ENCODE measurements at regions not wholly inside any gene's neighbourhood (a gene's known extent, or its start where the extent isn't known, plus 50 kb on each side); places are given as distances from the start of the nearest gene placed in this dataset.

DNA sequence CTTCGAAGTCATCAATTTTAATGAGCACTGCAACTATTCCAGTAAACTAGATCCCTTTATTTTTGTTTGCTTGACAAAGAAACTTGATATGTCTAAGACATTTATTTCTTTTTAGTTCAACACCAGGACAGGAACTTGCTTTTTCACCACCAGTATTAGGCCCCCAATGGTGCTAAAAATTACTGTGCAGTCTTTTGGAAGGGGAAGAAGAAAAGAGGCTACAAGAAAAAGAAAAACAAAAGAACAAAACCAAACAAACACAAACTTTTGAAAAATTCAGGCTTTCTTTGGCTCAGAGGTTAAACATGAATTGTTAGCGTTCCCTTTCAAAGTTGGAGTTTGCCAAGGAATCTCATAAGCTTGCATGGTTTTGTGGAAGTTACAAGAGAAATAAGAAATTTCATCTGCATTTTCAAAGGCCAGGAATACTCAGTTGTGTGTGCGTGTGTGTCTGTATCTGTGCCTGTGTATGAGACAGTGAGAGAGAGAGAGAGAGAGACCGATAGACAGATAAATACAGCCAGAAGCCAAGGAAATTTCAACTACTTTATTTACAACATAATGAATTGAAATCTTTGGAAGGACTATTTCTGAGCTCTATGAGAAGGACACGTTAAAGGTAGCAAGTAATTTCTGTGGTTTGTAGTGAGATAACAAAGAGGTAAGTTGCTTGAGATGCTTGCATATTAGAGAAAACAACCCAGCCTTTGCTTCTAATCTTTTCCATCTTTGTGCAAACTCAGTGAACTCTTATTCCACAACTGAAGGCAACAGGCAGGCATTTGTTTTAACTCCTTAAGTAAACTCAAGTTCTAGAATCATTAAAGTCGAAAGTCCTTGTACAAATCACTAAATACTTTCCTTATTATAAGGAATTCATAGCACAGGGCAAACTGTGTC is 171.0 kb upstream of the CITED2 start:
- DNase-seq (ENCODE audit: low read depth in 1 of 2, low spot score in 1 of 2): no peak

DNA sequence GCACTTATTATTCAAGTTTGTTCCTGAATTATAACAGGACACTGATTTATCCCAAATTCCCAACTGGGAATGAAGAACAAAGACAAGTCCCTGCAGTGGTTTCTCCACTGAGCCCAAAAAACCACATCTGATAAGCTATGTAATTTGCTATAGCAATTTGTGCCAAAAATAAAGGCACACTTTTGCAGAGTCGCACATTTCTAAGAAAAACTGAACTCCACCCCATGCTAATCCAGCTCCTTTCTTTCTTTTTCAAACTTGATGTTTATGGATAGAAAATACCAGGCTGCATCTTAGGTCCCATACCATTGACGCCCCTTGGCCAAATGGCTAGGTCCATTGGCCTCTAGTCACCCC is 170.2 kb upstream of the CITED2 start:
- DNase-seq (ENCODE audit: low read depth in 1 of 2, low spot score in 1 of 2): no peak

DNA sequence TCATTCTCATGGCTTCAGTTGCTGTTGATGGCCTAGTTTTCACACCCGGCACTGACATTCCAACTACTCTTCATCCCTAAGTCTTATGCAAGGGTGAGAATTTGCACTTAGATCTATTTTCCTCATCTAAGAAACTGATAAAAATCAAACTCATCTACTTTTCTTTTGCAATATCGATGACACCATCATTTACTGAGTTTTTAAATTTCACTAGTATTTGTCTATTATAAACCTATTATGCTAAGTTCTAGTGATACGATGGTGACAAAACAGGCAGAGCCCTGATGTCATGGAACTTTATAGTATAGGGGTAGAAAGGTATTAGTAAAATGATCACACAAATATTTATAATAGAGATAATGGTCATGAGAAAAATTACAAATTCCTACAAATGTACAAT is 167.9 kb upstream of the CITED2 start:
- no peak for DNase-seq (ENCODE audit: low read depth in 1 of 2, low spot score in 1 of 2)

DNA sequence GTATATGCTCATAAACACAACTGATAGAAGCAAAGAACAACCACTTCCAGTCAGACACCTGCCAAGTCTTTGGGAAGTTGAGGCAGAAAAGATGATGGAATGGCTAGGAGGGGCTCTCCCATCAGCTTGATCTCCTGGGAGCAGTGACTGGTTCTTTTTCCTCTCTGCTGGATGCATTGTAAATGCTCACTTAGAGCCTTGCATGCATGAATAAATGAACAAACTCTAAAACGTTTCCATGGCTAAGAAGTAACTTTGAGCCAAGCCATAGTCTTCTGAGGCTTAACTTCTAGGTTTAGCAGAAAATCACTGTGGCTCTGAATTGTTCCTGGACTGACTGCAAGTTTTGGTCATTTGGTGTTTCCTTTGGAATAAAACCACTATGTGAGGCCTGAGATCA is 166.4 kb upstream of the CITED2 start:
- DNase-seq (ENCODE audit: low read depth in 1 of 2, low spot score in 1 of 2): no peak

DNA sequence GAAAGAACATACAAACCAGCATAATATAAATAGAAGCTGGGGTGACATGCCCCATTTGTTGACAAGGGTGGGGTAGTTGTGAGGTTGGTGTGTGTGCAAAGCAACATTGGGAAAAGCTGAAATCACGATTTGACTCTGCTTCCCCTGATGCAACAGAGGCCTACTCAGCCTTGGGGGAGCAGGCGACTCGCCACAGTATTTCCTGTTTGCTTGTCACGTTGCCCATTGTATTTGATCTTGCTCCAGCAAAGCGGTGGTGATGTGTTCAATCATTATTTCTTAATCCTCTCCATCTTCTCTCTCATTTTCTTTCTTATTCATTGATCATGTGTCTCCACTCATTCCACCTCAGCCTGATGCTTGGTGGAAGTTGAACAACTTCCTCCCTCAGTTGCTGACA is 165.8 kb upstream of the CITED2 start:
- peak in 1 of 2 donors; percentile 19 for DNase-seq (ENCODE audit: low read depth in 1 of 2, low spot score in 1 of 2)

DNA sequence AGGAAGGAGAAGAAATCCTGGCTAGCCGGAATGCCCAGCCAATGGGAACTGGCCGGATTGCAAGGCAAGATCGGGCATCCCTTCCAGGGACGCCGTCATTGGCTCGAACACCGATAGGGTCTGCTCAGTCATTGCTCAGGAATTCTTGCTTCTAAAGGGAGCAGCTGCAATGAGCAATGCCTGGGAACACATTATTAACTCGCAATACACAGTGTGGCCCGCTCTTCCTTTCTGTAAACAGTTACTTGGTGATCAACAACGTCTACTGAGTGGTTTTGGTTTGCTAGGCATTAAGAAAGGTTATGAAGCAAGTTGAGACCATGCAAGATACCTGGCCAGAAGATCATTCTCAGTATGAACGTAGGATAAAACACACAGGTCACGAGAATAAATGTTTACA is 165.4 kb upstream of the CITED2 start:
- no peak for DNase-seq (ENCODE audit: low read depth in 1 of 2, low spot score in 1 of 2)

DNA sequence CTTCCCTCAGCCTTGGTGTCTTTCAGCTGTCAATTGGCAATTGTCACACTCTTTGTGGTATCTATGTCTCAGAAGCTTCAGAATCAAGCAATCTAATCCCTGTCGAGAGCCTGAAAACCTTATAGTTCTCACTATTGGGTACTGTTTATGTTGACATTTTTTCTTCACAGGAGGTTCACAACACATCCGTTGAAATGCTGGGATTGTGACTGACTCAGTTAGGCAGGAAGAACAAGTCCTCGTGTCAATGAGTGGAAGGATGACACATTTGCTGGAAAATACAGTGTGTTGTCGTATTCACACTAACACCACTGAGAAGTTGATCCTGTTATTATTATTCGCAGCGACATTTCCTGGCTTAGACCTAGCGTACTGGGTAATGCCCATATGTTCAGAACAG is 163.9 kb upstream of the CITED2 start:
- DNase-seq (ENCODE audit: low read depth in 1 of 2, low spot score in 1 of 2): no peak

DNA sequence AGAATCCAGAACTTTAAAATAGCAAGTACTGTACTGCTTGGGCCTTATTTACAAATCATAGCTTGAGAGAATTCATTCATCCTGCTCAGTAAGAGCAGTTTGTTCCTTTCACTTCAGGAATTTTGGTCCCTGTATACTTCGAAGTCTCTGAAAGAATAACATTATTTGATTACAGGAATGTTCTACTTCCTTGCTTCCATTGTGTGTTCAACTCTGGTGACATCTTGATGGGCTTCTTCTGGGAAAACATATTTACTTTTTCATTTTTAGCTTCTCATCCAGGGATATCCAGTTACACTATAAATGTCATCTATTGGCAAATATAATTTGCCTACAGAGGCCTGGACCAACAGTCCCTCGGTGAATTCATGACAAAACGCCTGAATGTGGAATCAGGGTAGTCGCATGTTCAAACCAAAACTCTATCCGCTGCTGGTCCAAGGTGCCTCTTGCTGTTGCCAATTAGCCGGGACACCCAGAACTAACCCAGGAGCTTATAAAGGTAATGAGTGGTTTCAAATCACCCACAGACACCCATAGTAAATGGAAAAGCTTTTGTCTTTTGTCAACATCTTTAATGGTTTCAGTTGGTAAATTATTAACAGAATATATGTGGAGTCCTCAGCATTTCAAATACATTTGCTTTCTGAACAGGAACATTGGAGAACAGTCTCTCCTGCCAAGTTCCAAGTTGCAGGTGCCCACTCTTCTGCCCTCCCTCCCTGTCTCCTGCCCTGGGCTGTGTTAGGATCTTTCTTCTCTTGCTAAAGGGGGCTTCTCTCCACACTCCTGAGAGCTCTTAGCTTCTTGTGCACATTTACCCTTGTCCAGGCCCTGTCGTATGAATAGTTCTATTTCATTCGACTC is 162.5 kb upstream of the CITED2 start:
- DNase-seq (ENCODE audit: low read depth in 1 of 2, low spot score in 1 of 2): no peak

DNA sequence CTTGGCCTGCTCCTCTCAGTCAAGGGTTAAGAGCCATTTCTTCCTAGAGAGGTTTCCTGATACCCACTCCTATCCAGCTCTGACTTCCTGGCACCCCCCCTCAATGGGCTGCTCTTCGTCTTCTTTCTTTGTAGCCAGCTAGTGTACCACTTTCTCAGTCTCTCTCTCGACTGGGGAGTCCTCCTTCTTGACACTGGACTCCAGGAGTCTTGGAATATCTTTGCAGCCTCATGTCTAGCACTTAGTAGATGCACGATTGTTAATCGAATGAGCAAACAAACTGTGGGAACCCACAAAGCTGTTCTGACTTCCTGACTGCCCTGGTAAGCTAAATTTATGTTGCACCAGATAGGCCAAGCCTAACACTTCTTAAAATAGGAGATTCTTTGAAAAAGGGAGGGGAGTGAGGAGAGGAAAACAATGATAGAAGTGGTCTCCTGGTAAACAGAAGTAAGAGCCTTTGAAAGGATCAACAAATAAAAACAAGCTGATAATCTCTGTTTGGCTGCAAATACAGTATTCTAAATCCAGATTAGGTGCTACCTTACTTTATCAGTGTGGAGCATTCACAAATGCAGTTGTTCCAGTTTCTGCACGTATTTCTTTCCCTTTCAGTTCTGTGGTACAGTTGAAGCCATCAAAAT is 160.1 kb upstream of the CITED2 start:
- DNase-seq (ENCODE audit: low read depth in 1 of 2, low spot score in 1 of 2): no peak

DNA sequence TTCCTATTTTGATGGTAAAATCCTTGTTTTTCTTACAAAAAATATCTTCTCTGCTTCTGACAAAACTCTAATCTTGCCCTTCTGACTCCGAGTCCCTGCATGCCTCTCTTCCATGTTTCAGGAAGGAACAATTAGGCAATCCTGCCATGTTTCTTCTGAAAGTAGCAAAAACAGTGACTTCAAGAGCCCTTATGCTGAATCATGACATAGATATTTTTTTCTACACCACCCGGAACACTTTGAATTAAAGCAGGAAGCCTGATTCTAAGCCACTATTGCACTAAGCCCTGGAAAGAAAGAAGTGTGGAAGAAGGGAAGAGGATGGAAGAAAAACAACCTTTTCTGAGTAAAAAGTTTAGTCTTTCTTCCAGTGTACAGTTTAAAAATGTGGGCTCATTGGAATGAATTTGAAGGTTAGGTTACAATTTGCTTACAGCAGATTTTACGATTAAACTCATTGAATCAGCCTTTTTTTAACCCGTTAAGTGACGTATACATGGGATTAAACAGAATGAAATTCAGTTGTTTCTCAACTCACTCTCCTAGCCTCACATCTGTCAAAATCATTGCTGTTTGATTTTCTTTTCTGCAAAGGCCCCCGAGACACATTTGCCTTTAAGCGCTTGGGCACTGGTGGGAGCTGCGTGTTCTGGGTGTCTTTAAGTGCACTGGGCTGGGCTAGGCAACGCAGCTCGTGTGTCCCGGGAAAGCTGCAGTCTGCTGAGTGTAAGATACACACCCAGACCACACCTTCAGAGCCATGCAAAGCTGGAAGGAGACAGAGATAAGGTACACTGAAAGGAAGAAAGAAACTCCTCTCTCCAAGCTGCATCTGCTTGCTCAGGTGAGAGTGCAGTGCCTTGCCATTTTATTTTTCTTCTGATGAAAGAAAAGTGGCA is 159.4 kb upstream of the CITED2 start:
- no peak for DNase-seq (ENCODE audit: low read depth in 1 of 2, low spot score in 1 of 2)

DNA sequence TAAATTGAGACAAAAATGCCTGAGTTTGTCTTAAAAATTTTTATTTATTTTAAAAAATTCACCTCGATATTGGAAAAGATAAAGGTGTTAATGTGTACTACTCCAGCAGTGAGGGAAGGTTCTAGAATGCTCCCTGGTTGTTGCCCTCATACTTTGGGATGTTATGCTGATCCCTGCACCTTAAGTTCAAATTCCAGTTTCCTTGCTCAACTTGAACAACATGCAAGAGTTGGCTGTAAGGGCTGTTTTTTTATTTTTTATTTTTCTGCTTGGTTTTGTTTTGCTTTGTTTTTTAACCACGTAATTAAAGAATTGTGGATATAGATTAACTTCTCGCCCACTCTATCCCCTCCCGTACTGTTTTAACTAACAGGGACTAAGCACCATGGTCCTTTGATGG is 158.7 kb upstream of the CITED2 start:
- no peak for DNase-seq (ENCODE audit: low read depth in 1 of 2, low spot score in 1 of 2)

DNA sequence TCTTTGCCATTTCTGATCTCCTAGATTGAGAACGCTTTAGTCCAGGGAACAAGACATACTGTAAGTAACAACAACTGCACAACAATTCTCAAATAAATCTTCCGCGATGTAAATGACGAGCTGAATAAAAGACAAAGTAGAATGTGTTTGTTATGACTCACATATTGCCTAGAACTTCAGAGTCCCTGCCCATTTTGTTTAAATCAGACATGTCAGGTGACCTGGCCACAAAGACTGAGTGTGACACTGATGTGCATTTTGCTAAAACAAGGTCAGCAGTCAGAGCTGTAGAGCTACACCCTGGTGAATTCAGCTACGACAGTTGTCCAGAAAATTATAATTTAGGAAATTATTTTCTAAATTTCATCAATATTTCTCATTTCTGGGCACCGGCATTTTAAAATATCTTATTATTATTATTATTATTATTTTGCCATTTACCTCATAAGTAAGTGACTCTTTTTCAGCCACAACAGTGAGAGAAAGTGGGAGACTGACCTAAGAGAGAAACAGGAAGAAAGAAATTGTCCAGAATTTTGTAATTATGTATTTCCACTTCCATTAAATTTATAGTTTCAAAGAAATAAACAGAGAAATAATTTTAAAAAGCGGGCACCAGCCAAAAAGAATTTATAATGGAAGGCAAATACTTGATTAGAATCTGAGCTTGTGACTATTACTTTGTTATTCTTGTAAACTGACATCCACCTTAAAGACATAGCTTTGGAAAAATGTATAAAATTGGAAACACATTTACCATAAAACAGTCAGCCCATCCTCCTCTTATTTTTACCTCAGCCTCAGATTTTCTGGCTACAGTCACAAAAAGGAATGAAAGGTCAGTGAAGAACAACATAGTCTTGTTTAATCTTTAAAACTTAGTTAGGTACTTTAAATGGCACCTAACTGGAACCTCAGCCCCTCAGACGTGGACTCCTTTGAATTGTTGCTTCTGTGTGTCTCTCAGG is 157.0 kb upstream of the CITED2 start:
- no peak for DNase-seq (ENCODE audit: low read depth in 1 of 2, low spot score in 1 of 2)

DNA sequence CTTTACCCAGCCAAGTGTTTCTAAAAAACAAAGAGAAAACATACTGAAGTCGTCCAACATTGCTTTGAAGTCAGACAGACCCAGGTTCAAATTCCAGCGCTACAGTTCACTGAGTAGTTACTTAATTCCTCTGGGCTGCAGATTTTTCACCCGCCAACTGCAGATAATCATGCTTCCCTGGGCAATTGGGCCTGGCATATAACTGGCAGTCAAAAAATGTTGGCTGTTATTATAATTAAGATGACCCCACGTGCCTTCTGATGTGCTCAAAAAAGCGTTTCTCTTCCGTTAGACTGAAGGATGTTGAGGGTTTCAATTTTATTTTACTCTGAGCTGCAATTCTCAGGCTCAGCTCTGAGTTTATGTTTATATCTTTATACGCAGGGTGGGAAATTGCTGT is 156.1 kb upstream of the CITED2 start:
- DNase-seq (ENCODE audit: low read depth in 1 of 2, low spot score in 1 of 2): no peak

DNA sequence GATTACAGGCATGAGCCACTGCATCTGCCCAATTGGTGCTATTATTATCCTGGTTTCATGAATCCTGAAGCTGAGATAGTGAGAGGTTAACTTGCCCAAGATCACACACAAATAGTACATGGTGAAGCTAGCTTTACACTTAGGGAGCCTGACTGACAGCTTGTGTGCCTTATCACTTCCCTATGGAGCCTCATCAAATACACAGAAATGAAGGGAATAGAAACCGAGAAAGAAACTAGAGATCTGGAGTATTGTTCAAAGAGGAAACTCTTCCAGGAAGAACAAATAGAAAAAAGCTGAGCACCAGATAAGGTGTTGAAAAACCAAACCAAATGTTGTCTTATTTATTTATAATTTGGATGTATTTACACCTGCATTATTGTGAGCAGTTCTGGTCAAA is 155.0 kb upstream of the CITED2 start:
- no peak for DNase-seq (ENCODE audit: low read depth in 1 of 2, low spot score in 1 of 2)

DNA sequence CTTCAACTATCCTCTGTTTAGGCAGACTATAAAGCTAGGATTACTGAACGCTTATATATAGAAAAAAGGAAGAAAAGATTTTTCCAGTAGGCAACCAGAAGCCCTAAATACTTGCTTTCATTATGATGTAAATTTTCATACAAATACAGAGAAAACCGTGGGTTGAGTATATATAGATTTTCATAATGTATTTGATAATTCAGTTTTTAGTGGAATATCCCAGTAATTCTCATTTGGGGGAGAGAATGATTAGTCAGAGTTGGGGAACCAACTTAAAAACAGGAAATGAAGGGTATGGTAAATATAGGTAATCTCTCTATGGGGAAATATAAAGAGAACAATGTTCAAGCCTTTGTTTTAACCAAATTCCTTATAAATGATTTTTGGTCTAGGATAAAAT is 154.0 kb upstream of the CITED2 start:
- DNase-seq (ENCODE audit: low read depth in 1 of 2, low spot score in 1 of 2): no peak

DNA sequence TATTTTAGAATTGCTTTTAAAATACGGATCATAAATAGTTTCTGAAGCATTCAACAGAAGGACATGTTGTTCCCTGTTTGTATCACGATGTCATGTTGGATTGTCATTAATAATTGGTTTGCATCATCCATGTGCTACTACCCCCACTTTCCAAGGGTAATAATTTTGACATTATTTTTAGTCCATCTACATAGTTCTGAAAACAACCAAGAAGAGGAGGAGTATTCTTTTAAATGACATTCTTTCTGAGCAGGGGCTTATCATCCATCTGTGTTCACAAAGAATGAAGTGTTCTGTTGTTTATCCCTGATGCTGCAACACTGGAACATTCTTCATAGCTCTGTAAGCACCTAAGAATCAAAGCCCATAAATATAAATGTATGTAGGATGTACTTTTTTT is 151.0 kb upstream of the CITED2 start:
- DNase-seq (ENCODE audit: low read depth in 1 of 2, low spot score in 1 of 2): no peak

DNA sequence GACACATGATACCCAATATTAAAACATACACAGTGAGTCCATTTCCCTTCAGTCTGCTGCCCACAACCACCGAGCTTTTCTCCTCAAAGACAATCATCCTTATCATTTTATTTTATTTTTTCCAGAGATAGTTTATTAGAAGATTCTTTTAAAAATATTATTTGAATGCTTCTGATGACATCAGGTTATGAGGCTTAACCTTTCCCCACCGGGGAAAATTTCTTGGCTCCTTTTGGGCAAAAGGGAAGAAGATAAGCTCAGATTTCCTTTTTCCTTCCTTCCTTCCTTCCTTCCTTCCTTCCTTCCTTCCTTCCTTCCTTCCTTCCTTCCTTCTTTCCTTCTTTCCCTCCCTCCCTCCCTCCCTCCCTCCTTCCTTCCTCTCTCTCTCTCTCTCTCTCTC is 149.5 kb upstream of the CITED2 start:
- no peak for DNase-seq (ENCODE audit: low read depth in 1 of 2, low spot score in 1 of 2)

DNA sequence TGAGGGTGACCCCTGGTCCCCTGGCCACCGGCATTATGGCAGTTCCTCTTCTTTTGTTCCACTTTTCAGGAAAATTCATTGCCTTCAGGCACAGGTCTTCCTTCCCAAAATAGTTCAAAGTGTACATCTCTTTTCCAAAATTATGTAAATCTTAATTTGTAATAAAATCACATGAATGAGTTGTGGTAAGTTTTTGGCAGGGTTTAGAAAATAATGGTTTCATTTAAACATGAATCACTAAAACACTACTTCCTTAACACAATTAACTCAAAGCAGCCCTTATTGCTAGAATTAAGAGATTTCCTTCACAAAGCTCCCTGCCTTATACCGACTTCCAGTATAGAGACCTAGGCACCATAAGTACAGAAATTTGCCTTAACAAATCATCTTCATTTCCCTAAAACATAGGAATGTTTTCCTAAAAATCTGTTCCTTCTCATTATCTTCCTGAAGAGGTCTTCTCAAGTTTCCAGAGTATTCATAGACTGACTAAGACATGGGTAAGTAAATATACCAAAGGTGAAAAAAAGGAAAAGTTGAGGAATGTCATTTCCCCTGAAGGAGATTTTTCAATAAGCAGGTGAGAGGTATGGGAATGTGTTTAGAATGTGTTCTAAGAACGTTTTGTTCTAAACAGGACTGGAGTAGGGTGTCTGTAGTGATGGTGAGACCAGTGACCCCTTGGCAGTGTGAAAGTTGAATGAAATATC is 148.2 kb upstream of the CITED2 start:
- DNase-seq (ENCODE audit: low read depth in 1 of 2, low spot score in 1 of 2): no peak

DNA sequence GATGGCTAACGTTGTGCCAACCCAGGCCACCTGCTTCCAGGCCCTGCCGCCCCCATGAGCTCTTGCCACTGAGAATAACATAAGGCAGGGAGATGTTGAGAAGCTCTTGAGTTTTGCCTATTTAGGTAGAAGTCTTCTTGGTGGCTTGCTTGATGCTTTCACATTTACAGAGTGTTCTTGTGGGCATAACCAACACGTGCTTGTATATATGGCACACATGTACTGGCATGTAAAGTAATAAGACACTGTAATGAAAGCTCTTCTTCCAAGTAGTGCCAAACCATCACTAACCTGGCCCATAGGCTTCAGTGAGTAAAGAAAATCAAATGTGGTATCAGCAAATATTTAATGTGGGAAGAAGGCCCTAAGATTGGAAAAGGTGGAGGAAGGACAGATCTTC is 146.9 kb upstream of the CITED2 start:
- DNase-seq (ENCODE audit: low read depth in 1 of 2, low spot score in 1 of 2): no peak
